ENCODE measurements at regions not wholly inside any gene's neighbourhood (a gene's known extent, or its start where the extent isn't known, plus 50 kb on each side); places are given as distances from the start of the nearest gene placed in this dataset.

GRCh38 chr12:71071536-71072097 is 86.2 kb downstream of the TSPAN8 start:
- DNase-seq (ENCODE audit: low read depth): no peak

GRCh38 chr12:71070416-71071128 is 87.2 kb downstream of the TSPAN8 start:
- DNase-seq (ENCODE audit: low read depth): no peak

- no peak for DNase-seq (ENCODE audit: low read depth)
Observed at GRCh38 chr12:71069311-71069710, 88.5 kb downstream of the TSPAN8 start.

- no peak for DNase-seq (ENCODE audit: low read depth)
Observed at GRCh38 chr12:71063087-71063486, 94.7 kb downstream of the TSPAN8 start.

- DNase-seq (ENCODE audit: low read depth): no peak
Observed at GRCh38 chr12:71061451-71061850, 96.3 kb downstream of the TSPAN8 start.

GRCh38 chr12:71060426-71060825 is 97.4 kb downstream of the TSPAN8 start:
- DNase-seq (ENCODE audit: low read depth): no peak

GRCh38 chr12:71057330-71057729 is 100.5 kb downstream of the TSPAN8 start:
- no peak for DNase-seq (ENCODE audit: low read depth)

GRCh38 chr12:71054551-71054950 is 103.2 kb downstream of the TSPAN8 start:
- DNase-seq (ENCODE audit: low read depth): no peak

- DNase-seq (ENCODE audit: low read depth): peak; percentile 88
Observed at GRCh38 chr12:71046215-71046614, 111.6 kb downstream of the TSPAN8 start.

- DNase-seq (ENCODE audit: low read depth): peak; percentile 59
Observed at GRCh38 chr12:71045781-71046180, 112.0 kb downstream of the TSPAN8 start.

- no peak for DNase-seq (ENCODE audit: low read depth)
Observed at GRCh38 chr12:71041476-71041875, 116.3 kb downstream of the TSPAN8 start.

GRCh38 chr12:71038960-71039359 is 118.4 kb upstream of the PTPRR start:
- DNase-seq (ENCODE audit: low read depth): no peak

GRCh38 chr12:71036526-71036925 is 116.0 kb upstream of the PTPRR start:
- DNase-seq (ENCODE audit: low read depth): no peak

GRCh38 chr12:71032933-71033332 is 112.4 kb upstream of the PTPRR start:
- no peak for DNase-seq (ENCODE audit: low read depth)

GRCh38 chr12:71029302-71029701 is 108.8 kb upstream of the PTPRR start:
- DNase-seq (ENCODE audit: low read depth): no peak

GRCh38 chr12:71027856-71028255 is 107.3 kb upstream of the PTPRR start:
- DNase-seq (ENCODE audit: low read depth): no peak

- DNase-seq (ENCODE audit: low read depth): no peak
Observed at GRCh38 chr12:71024827-71025226, 104.3 kb upstream of the PTPRR start.

GRCh38 chr12:71024281-71024680 is 103.7 kb upstream of the PTPRR start:
- DNase-seq (ENCODE audit: low read depth): no peak

- no peak for DNase-seq (ENCODE audit: low read depth)
Observed at GRCh38 chr12:71021491-71021890, 101.0 kb upstream of the PTPRR start.

- no peak for DNase-seq (ENCODE audit: low read depth)
Observed at GRCh38 chr12:71019282-71019831, 98.8 kb upstream of the PTPRR start.

- DNase-seq (ENCODE audit: low read depth): no peak
Observed at GRCh38 chr12:71018682-71019081, 98.1 kb upstream of the PTPRR start.

GRCh38 chr12:71014180-71014785 is 93.7 kb upstream of the PTPRR start:
- DNase-seq (ENCODE audit: low read depth): no peak

GRCh38 chr12:71011261-71011660 is 90.7 kb upstream of the PTPRR start:
- DNase-seq (ENCODE audit: low read depth): peak; percentile 60

Measured in HS-27A (cell line).